ENCODE measurements at regions not wholly inside any gene's neighbourhood (a gene's known extent, or its start where the extent isn't known, plus 50 kb on each side); places are given as distances from the start of the nearest gene placed in this dataset.

DNA sequence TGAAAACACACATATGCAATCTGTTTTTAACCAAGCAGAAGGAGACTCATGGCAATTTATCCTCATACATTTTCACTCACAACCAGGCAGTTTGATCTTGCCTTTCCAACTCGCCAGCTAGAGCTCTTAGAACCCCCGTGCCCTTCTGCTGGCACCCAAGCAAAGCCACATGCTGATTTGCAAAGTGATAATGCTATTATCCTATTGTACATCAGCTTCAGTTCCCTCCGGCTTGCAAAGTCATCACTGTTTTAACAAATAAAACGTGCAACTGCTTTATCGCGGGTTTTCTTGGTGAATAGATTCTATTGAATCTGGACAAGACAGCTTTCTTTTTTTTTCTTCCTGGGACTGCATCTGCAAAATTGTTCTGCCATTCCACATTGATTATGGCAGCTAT lies 314.6 kb downstream of the LNPK start:
- TF ChIP-seq POLR2A (IDR thresholded peaks at IDR 0.05; ENCODE audit: low read length) (no peak), GATA1 (IDR thresholded peaks at IDR 0.05; ENCODE audit: low read depth, low read length) (no peak)
